PFSK-1 (cell line): ENCODE measurements at regions not wholly inside any gene's neighbourhood (a gene's known extent, or its start where the extent isn't known, plus 50 kb on each side); places are given as distances from the start of the nearest gene placed in this dataset.

Experiments
- POLR2AphosphoS5 ChIP-seq: IDR thresholded peaks from 2 replicates; pipeline ENCODE4 v1.6.1; 2012; ENCODE audit warnings: low read depth, mild to moderate bottlenecking, control low read depth, low read length, moderate library complexity
- SIN3A ChIP-seq: IDR thresholded peaks from 2 replicates; pipeline ENCODE4 v1.6.1; 2012; ENCODE audit warnings: mild to moderate bottlenecking, low read length, moderate library complexity, borderline replicate concordance; ENCODE audit not compliant: insufficient read depth
- TF ChIP-seq, protein P1 (sequence below), 2 experiments: IDR thresholded peaks; 2 replicates each; pipeline versions ENCODE4 v1.6.1 to v1.8.0; 2011 to 2012; ENCODE audit warnings: low read depth in 2 of 2, low read length in 2 of 2, control low read depth in 1 of 2, inconsistent platforms in 1 of 2, mild to moderate bottlenecking in 1 of 2, moderate library complexity in 1 of 2; ENCODE audit not compliant: insufficient read depth in 1 of 2

DNA sequence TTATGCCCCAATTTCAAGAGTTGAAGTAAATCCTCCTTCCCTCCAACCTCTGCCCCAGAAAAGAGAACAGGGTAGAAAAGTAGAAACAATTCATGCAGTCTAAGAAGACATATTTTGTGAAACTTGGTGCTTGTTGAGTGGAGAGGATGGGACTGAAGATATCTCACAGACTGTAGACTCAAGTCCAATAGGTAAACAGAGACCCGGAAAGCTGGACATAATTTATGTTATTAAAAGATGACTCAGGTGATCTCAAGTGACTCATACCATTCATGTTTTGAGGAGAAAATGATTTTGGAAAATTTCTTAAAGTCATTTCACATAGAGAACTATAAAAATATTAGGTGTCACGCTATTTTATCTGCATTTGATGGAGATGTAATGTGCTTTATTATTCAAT is 203.1 kb upstream of the SOX9 start:
- TF ChIP-seq, protein P1, sequence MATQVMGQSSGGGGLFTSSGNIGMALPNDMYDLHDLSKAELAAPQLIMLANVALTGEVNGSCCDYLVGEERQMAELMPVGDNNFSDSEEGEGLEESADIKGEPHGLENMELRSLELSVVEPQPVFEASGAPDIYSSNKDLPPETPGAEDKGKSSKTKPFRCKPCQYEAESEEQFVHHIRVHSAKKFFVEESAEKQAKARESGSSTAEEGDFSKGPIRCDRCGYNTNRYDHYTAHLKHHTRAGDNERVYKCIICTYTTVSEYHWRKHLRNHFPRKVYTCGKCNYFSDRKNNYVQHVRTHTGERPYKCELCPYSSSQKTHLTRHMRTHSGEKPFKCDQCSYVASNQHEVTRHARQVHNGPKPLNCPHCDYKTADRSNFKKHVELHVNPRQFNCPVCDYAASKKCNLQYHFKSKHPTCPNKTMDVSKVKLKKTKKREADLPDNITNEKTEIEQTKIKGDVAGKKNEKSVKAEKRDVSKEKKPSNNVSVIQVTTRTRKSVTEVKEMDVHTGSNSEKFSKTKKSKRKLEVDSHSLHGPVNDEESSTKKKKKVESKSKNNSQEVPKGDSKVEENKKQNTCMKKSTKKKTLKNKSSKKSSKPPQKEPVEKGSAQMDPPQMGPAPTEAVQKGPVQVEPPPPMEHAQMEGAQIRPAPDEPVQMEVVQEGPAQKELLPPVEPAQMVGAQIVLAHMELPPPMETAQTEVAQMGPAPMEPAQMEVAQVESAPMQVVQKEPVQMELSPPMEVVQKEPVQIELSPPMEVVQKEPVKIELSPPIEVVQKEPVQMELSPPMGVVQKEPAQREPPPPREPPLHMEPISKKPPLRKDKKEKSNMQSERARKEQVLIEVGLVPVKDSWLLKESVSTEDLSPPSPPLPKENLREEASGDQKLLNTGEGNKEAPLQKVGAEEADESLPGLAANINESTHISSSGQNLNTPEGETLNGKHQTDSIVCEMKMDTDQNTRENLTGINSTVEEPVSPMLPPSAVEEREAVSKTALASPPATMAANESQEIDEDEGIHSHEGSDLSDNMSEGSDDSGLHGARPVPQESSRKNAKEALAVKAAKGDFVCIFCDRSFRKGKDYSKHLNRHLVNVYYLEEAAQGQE (IDR thresholded peaks at IDR 0.05; ENCODE audit: insufficient read depth in 1 of 2, low read depth in 2 of 2, low read length in 2 of 2): no peak
- TF ChIP-seq SIN3A: no peak
- no peak for TF ChIP-seq POLR2AphosphoS5
